ENCODE measurements at regions not wholly inside any gene's neighbourhood (a gene's known extent, or its start where the extent isn't known, plus 50 kb on each side); places are given as distances from the start of the nearest gene placed in this dataset.

- TF ChIP-seq GATA3 (IDR thresholded peaks at IDR 0.05; ENCODE audit: low read depth, low read length) (no peak), GATA2 (IDR thresholded peaks at IDR 0.05; ENCODE audit: low read depth, low read length) (no peak)
Measured at GRCh38 chr2:196268538-196269338, 97.4 kb upstream of the STK17B start.

Measured in SH-SY5Y (cell line).